ENCODE measurements at regions not wholly inside any gene's neighbourhood (a gene's known extent, or its start where the extent isn't known, plus 50 kb on each side); places are given as distances from the start of the nearest gene placed in this dataset.

DNA sequence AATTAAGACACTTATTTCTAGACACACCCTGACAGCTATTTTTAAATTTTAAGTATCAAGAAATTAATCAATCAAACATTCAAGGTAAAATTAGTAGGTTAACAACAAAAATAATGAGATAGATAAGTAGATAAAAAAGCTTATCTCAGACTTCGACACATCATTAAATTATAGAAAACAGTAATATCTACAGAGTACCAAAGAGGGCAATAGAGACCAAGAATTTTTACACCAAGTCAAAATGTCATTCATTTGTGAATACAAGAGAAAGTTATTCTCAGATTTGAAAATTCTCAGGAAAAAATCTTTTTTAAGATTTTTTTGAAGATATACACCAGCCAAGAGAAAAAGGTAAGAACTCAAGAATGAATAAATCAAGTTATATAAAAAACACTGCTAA, 445.6 kb downstream of the ACTL7B start:
- TF ChIP-seq, protein P1, sequence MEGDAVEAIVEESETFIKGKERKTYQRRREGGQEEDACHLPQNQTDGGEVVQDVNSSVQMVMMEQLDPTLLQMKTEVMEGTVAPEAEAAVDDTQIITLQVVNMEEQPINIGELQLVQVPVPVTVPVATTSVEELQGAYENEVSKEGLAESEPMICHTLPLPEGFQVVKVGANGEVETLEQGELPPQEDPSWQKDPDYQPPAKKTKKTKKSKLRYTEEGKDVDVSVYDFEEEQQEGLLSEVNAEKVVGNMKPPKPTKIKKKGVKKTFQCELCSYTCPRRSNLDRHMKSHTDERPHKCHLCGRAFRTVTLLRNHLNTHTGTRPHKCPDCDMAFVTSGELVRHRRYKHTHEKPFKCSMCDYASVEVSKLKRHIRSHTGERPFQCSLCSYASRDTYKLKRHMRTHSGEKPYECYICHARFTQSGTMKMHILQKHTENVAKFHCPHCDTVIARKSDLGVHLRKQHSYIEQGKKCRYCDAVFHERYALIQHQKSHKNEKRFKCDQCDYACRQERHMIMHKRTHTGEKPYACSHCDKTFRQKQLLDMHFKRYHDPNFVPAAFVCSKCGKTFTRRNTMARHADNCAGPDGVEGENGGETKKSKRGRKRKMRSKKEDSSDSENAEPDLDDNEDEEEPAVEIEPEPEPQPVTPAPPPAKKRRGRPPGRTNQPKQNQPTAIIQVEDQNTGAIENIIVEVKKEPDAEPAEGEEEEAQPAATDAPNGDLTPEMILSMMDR (IDR thresholded peaks at IDR 0.05; ENCODE audit: low read depth, low read length, missing control alignments): no peak
- no peak for DNase-seq (ENCODE audit: low read depth)
- H3K4me3 ChIP-seq (ENCODE audit: low read depth, low read length): no peak overlapping the region
- in situ Hi-C loops (cut with HindIII; ENCODE audit: low sequenced_read_pairs): no loop called here

DNA sequence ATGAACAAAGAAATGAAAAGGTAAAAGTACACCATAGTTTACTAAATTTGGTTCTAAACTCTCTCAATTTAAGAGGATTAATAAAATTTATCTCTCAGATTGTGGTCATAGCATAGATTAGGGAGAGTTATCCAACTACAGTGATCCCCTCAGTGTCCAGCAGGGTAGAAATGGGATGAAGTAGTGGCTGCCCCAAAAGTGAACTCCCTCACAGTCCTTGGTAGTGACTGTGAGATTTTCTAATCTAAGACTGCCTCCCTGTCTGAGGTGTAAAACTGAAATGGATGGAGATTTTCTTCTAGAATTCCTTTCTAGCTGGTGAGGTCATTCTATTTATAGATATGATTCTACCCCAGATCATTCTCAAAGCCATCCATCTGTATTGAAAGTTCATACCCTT, 455.5 kb downstream of the ACTL7B start:
- in situ Hi-C loops (cut with HindIII; ENCODE audit: low sequenced_read_pairs): no loop called here
- TF ChIP-seq, protein P1 (IDR thresholded peaks at IDR 0.05; ENCODE audit: low read depth, low read length, missing control alignments): no peak
- H3K4me3 ChIP-seq (ENCODE audit: low read depth, low read length): no peak overlapping the region
- no peak for DNase-seq (ENCODE audit: low read depth)

DNA sequence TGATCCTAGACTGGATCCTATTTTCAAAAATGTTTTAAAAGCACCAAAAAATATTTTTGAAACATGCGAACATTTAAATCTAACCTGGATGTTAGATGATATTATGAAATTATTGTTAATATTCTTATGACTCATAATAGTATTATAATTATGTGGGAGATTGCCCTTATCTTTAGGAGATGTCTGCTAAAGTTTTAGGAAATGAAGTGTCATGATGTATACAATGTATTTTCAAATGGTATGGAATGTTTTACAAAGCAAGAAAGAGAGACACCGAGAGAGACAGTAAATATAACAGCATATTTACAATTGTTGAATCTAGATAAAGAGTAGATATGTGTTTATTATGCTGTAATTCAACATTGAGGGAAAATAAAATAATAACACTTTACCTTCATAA, 455.9 kb downstream of the ACTL7B start:
- TF ChIP-seq, protein P1 (IDR thresholded peaks at IDR 0.05; ENCODE audit: low read depth, low read length, missing control alignments): no peak
- in situ Hi-C loops (cut with HindIII; ENCODE audit: low sequenced_read_pairs): no loop called here
- H3K4me3 ChIP-seq (ENCODE audit: low read depth, low read length): no peak overlapping the region
- DNase-seq (ENCODE audit: low read depth): no peak

DNA sequence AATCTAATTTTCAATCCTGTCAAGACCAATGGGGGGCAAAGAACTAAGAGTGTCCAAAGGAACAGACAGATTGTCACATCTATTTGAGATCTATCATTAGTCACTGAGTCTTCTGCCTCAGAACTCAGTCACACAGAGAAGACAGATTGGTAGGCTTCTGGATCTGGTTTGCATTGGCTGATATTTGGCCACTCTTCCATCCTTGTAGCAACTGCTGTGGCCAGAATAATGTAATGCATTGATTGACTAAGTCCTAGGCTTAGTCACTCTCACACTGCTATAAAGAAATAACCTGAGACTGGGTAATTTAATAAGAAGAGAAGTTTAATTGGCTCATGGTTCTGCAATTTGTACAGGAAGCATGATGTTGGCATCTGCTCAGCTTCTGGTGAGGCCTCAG, 458.5 kb downstream of the ACTL7B start:
- in situ Hi-C loops (cut with HindIII; ENCODE audit: low sequenced_read_pairs): no loop called here
- H3K4me3 ChIP-seq (ENCODE audit: low read depth, low read length): no peak overlapping the region
- TF ChIP-seq, protein P1 (IDR thresholded peaks at IDR 0.05; ENCODE audit: low read depth, low read length, missing control alignments): no peak
- no peak for DNase-seq (ENCODE audit: low read depth)

DNA sequence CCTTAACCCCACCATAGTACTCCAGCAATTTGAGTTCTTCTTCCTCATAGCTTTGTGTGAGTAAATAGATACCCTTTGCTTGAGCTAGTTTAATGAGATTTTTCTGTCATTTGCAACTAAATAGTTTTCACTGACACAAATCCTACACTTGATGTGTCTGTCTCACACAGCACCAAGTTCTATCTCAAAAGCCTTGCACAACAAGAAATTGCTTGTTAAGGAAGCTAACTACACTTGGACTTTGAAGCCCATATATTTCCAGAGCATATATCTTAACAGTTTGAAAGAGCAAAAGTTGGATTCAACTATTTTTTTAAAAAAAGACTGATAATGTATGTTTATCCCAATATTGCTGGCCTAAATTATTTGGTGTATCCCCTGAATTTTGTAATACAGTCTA, 459.2 kb downstream of the ACTL7B start:
- DNase-seq (ENCODE audit: low read depth): no peak
- in situ Hi-C loops (cut with HindIII; ENCODE audit: low sequenced_read_pairs): no loop called here
- TF ChIP-seq, protein P1 (IDR thresholded peaks at IDR 0.05; ENCODE audit: low read depth, low read length, missing control alignments): no peak
- no peak overlapping the region for H3K4me3 ChIP-seq (ENCODE audit: low read depth, low read length)

DNA sequence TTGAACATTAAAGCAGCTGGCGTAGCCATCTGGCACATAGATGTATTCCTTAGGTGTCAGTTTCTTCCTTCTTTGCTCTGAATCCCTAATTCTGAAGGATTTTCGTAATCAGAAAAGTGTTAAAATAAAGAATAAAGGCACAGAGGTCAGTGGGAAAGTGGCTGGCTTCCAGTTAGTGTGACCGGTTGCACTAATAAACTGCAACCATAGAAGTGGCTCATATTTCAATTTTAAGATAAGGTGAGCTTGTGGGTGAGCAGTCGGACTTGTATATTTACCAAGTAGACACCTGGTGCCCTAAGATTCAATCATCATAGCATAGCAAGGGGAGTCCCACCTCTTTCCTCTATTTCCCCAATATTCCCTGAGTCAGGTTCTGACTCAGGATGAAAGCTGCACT, 459.6 kb downstream of the ACTL7B start:
- in situ Hi-C loops (cut with HindIII; ENCODE audit: low sequenced_read_pairs): no loop called here
- no peak for DNase-seq (ENCODE audit: low read depth)
- TF ChIP-seq, protein P1 (IDR thresholded peaks at IDR 0.05; ENCODE audit: low read depth, low read length, missing control alignments): no peak
- no peak overlapping the region for H3K4me3 ChIP-seq (ENCODE audit: low read depth, low read length)

DNA sequence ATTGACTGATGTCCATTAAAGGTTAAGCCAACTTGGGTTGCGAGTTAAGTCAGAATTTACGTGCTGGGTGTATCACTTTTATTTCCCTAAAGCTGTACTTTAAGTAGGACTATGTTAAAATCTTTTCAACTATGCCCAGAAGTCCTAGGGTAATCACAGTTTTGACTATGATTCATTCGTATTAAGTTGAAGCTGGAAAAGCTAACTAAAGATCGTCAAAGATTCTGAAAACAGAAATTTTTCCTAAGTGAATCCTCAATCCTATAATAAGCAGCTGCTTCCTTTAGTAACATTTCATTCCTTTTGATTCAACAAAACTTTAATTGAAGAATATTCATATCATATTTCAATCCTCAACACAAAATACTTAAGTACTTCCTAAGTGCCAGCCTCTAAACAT, 460.4 kb downstream of the ACTL7B start:
- in situ Hi-C loops (cut with HindIII; ENCODE audit: low sequenced_read_pairs): no loop called here
- TF ChIP-seq, protein P1 (IDR thresholded peaks at IDR 0.05; ENCODE audit: low read depth, low read length, missing control alignments): no peak
- H3K4me3 ChIP-seq (ENCODE audit: low read depth, low read length): no peak overlapping the region
- no peak for DNase-seq (ENCODE audit: low read depth)

Data from astrocyte of the cerebellum (primary cell).